Activated CD8-positive, alpha-beta memory T cell treated with anti-CD3 and anti-CD28 coated beads, Interleukin-2, amount 10 ng/mL, durations not matched to agents 7 days and 5 days (primary cell): ENCODE measurements at regions not wholly inside any gene's neighbourhood (a gene's known extent, or its start where the extent isn't known, plus 50 kb on each side); places are given as distances from the start of the nearest gene placed in this dataset.

Source experiments
- ATAC-seq: fragments of 150-1000 bp; cut with Tn5 transposase; one replicate; pipeline ENCODE4 v1.10.0; 2021; ENCODE audit warnings: moderate library complexity
- CTCF ChIA-PET: fragments of 350-600 bp; sonication (Branson Sonifier 250); formaldehyde crosslinking; loops from one replicate; lab custom pipeline; 2021; ENCODE audit warnings: antibody characterized with exemption; lab: Charles Lee
- DNase-seq: peaks from one replicate; pipeline ENCODE4 v3.0.0-alpha.2; 2020
- H3K27ac Mint-ChIP-seq: one replicate; pipeline ENCODE4 v1.8.0; 2021; ENCODE audit warnings: mild to moderate bottlenecking, mixed read lengths
- H3K27me3 Mint-ChIP-seq: one replicate; pipeline ENCODE4 v1.8.0; 2021; ENCODE audit warnings: mixed read lengths
- H3K36me3 Mint-ChIP-seq: one replicate; pipeline ENCODE4 v1.8.0; 2021; ENCODE audit warnings: mild to moderate bottlenecking, mixed read lengths
- H3K4me1 Mint-ChIP-seq: one replicate; pipeline ENCODE4 v1.8.0; 2021; ENCODE audit warnings: mixed read lengths
- H3K4me3 Mint-ChIP-seq: one replicate; pipeline ENCODE4 v1.8.0; 2021; ENCODE audit warnings: mild to moderate bottlenecking, moderate library complexity, mixed read lengths
- H3K9me3 Mint-ChIP-seq: one replicate; pipeline ENCODE4 v1.8.0; 2022; ENCODE audit warnings: low read depth, mixed read lengths

GRCh38 chr2:176614930-176615329, 345.7 kb downstream of the MTX2 start:
- H3K4me3 Mint-ChIP-seq: no peak overlapping the region
- ATAC-seq (no peak), DNase-seq (no peak)
- H3K27me3 Mint-ChIP-seq: peaks cover 55% of the 10 kb centered on the region
- H3K36me3 Mint-ChIP-seq: no peaks in the 10 kb centered on the region
- H3K27ac Mint-ChIP-seq: no peak overlapping the region
- CTCF ChIA-PET: no interaction called here
- H3K4me1 Mint-ChIP-seq: no peaks in the 10 kb centered on the region
- no peaks in the 10 kb centered on the region for H3K9me3 Mint-ChIP-seq

- no peaks in the 10 kb centered on the region for H3K4me1 Mint-ChIP-seq
- no peaks in the 10 kb centered on the region for H3K9me3 Mint-ChIP-seq
- H3K4me3 Mint-ChIP-seq: no peak overlapping the region
- CTCF ChIA-PET: no interaction called here
- DNase-seq (no peak), ATAC-seq (no peak)
- H3K27me3 Mint-ChIP-seq: peaks cover 52% of the 10 kb centered on the region
- no peaks in the 10 kb centered on the region for H3K36me3 Mint-ChIP-seq
- no peak overlapping the region for H3K27ac Mint-ChIP-seq
These were observed 350.3 kb downstream of the MTX2 start for GRCh38 chr2:176619504-176619903.

- H3K27ac Mint-ChIP-seq: no peak overlapping the region
These were observed 352.1 kb downstream of the MTX2 start for GRCh38 chr2:176621350-176621749.

GRCh38 chr2:176622792-176623191, 353.6 kb downstream of the MTX2 start:
- Mint-ChIP-seq H3K4me3 (no peak overlapping the region), H3K9me3 (no peaks in the 10 kb centered on the region), H3K27ac (no peak overlapping the region), H3K36me3 (no peaks in the 10 kb centered on the region), H3K4me1 (no peaks in the 10 kb centered on the region), H3K27me3 (peaks cover 54% of the 10 kb centered on the region)
- ATAC-seq: no peak
- DNase-seq: no peak
- CTCF ChIA-PET: interaction anchor here (1.3 to 1.9 kb wide), 2 partner anchors 14 to 70 kb away, joined by 3 to 4 read pairs; no protein-coding TSS in a partner anchor

More at GRCh38 chr2:176621350-176621749, 352.1 kb downstream of the MTX2 start:
- no peak for DNase-seq
- no peak for ATAC-seq
- Mint-ChIP-seq H3K4me1 (no peaks in the 10 kb centered on the region), H3K9me3 (no peaks in the 10 kb centered on the region), H3K4me3 (no peak overlapping the region), H3K27me3 (peaks cover 47% of the 10 kb centered on the region), H3K36me3 (no peaks in the 10 kb centered on the region)
- CTCF ChIA-PET: no interaction called here

- H3K4me3 Mint-ChIP-seq: no peak overlapping the region
- no peak overlapping the region for H3K27ac Mint-ChIP-seq
- H3K9me3 Mint-ChIP-seq: no peaks in the 10 kb centered on the region
- peaks cover 60% of the 10 kb centered on the region for H3K27me3 Mint-ChIP-seq
- CTCF ChIA-PET: no interaction called here
- no peaks in the 10 kb centered on the region for H3K4me1 Mint-ChIP-seq
- no peaks in the 10 kb centered on the region for H3K36me3 Mint-ChIP-seq
- ATAC-seq: no peak
- DNase-seq: no peak
These were observed 357.6 kb downstream of the MTX2 start for GRCh38 chr2:176626796-176627195.

GRCh38 chr2:176628438-176628837, 359.2 kb downstream of the MTX2 start:
- ATAC-seq: no peak
- Mint-ChIP-seq H3K36me3 (no peaks in the 10 kb centered on the region), H3K4me1 (no peaks in the 10 kb centered on the region), H3K27me3 (peaks cover 65% of the 10 kb centered on the region), H3K9me3 (no peaks in the 10 kb centered on the region), H3K27ac (no peak overlapping the region), H3K4me3 (no peak overlapping the region)
- no peak for DNase-seq
- CTCF ChIA-PET: interaction anchor here (2.1 kb wide), 1 partner anchor 9 kb away, joined by 10 read pairs; no protein-coding TSS in a partner anchor

GRCh38 chr2:176633754-176634153, 364.5 kb downstream of the MTX2 start:
- no peak overlapping the region for H3K27ac Mint-ChIP-seq
- no peaks in the 10 kb centered on the region for H3K36me3 Mint-ChIP-seq
- CTCF ChIA-PET: interaction anchor here (1.3 to 2.5 kb wide), 2 partner anchors 19 to 507 kb away, joined by 3 to 9 read pairs; no protein-coding TSS in a partner anchor

GRCh38 chr2:176636401-176636800, 367.2 kb downstream of the MTX2 start:
- no peaks in the 10 kb centered on the region for H3K36me3 Mint-ChIP-seq
- peaks cover 11% of the 10 kb centered on the region for H3K4me1 Mint-ChIP-seq
- CTCF ChIA-PET: interaction anchor here (0.8 to 2.8 kb wide), 12 partner anchors 8 to 512 kb away, joined by 3 to 34 read pairs (median 8); no protein-coding TSS in a partner anchor
- no peak for DNase-seq
- H3K9me3 Mint-ChIP-seq: no peaks in the 10 kb centered on the region
- no peak for ATAC-seq
- no peak overlapping the region for H3K4me3 Mint-ChIP-seq
- H3K27ac Mint-ChIP-seq: no peak overlapping the region
- H3K27me3 Mint-ChIP-seq: peaks cover 67% of the 10 kb centered on the region

More at GRCh38 chr2:176633754-176634153, 364.5 kb downstream of the MTX2 start:
- H3K4me1 Mint-ChIP-seq: peaks cover 5% of the 10 kb centered on the region
- DNase-seq: no peak
- H3K9me3 Mint-ChIP-seq: no peaks in the 10 kb centered on the region
- no peak for ATAC-seq
- no peak overlapping the region for H3K4me3 Mint-ChIP-seq
- peaks cover 57% of the 10 kb centered on the region for H3K27me3 Mint-ChIP-seq

- Mint-ChIP-seq H3K27me3 (peaks cover 71% of the 10 kb centered on the region), H3K27ac (no peak overlapping the region), H3K4me1 (peaks cover 11% of the 10 kb centered on the region), H3K4me3 (peak overlapping the region; percentile 45), H3K36me3 (no peaks in the 10 kb centered on the region), H3K9me3 (no peaks in the 10 kb centered on the region)
- DNase-seq: no peak
- CTCF ChIA-PET: interaction anchor here (0.7 to 3.7 kb wide), 20 partner anchors 8 to 860 kb away, joined by 3 to 34 read pairs (median 5); no protein-coding TSS in a partner anchor
- ATAC-seq: no peak
These were observed 367.9 kb downstream of the MTX2 start for GRCh38 chr2:176637142-176637485.

- ATAC-seq (peak; percentile 61), DNase-seq (no peak)
- Mint-ChIP-seq H3K27ac (no peak overlapping the region), H3K27me3 (peaks cover 69% of the 10 kb centered on the region), H3K36me3 (no peaks in the 10 kb centered on the region), H3K9me3 (no peaks in the 10 kb centered on the region), H3K4me1 (peaks cover 11% of the 10 kb centered on the region), H3K4me3 (peak overlapping the region; percentile 60)
- CTCF ChIA-PET: interaction anchor here (0.7 to 3.7 kb wide), 31 partner anchors 9 to 915 kb away, joined by 3 to 34 read pairs (median 4); partner anchors contain the start of gene HOXD3
These were observed 368.4 kb downstream of the MTX2 start for GRCh38 chr2:176637486-176638166.

- peak overlapping the region; percentile 60 for H3K4me3 Mint-ChIP-seq
- peak; percentile 70 for DNase-seq
- H3K4me1 Mint-ChIP-seq: peaks cover 11% of the 10 kb centered on the region
- H3K27ac Mint-ChIP-seq: no peak overlapping the region
- H3K9me3 Mint-ChIP-seq: no peaks in the 10 kb centered on the region
- peaks cover 70% of the 10 kb centered on the region for H3K27me3 Mint-ChIP-seq
- CTCF ChIA-PET: interaction anchor here (0.7 to 5.9 kb wide), 28 partner anchors 10 to 914 kb away, joined by 3 to 38 read pairs (median 4); partner anchors contain the start of gene HOXD3
- H3K36me3 Mint-ChIP-seq: no peaks in the 10 kb centered on the region
- ATAC-seq: peak; percentile 92
These were observed 369.1 kb downstream of the MTX2 start for GRCh38 chr2:176638167-176639015.

GRCh38 chr2:176639016-176639343, 369.7 kb downstream of the MTX2 start:
- ATAC-seq (no peak), DNase-seq (no peak)
- no peaks in the 10 kb centered on the region for H3K9me3 Mint-ChIP-seq
- no peaks in the 10 kb centered on the region for H3K36me3 Mint-ChIP-seq
- H3K27me3 Mint-ChIP-seq: peaks cover 71% of the 10 kb centered on the region
- no peak overlapping the region for H3K4me3 Mint-ChIP-seq
- CTCF ChIA-PET: interaction anchor here (1.0 to 5.9 kb wide), 6 partner anchors 13 to 513 kb away, joined by 3 to 38 read pairs (median 10); no protein-coding TSS in a partner anchor
- H3K27ac Mint-ChIP-seq: no peak overlapping the region
- H3K4me1 Mint-ChIP-seq: peaks cover 11% of the 10 kb centered on the region

- Mint-ChIP-seq H3K4me3 (no peak overlapping the region), H3K9me3 (no peaks in the 10 kb centered on the region), H3K4me1 (peaks cover 11% of the 10 kb centered on the region), H3K27me3 (peaks cover 72% of the 10 kb centered on the region), H3K36me3 (no peaks in the 10 kb centered on the region), H3K27ac (no peak overlapping the region)
- no peak for DNase-seq
- CTCF ChIA-PET: interaction anchor here (1.0 to 5.9 kb wide), 5 partner anchors 12 to 513 kb away, joined by 3 to 38 read pairs (median 4); no protein-coding TSS in a partner anchor
- ATAC-seq: no peak
These were observed 370.4 kb downstream of the MTX2 start for GRCh38 chr2:176639671-176640070.
